Vagina (tissue), 2 donors: ENCODE measurements at regions not wholly inside any gene's neighbourhood (a gene's known extent, or its start where the extent isn't known, plus 50 kb on each side); places are given as distances from the start of the nearest gene placed in this dataset.

Source experiments
- DNase-seq, 2 donors: peaks; one replicate each; pipeline ENCODE4 v3.0.0-alpha.2; 2017; ENCODE audit errors: extremely low spot score in 2 of 2
- H3K27ac ChIP-seq: fragments of 200-600 bp; sonication (generic); one replicate; pipeline ENCODE4 v1.5.1; 2019
- H3K27me3 ChIP-seq: fragments of 200-600 bp; sonication (generic); one replicate; pipeline ENCODE4 v1.5.1; 2019
- H3K36me3 ChIP-seq, 2 donors: fragments of 200-600 bp; sonication (generic); one replicate each; pipeline ENCODE4 v1.5.1; 2017 to 2019
- H3K4me1 ChIP-seq: fragments of 200-600 bp; sonication (generic); one replicate; pipeline ENCODE4 v1.5.1; 2019
- H3K4me3 ChIP-seq, 2 donors: fragments of 200-600 bp; sonication (generic); 1 replicate in 1 of 2; 2 replicates in 1 of 2; pipeline ENCODE4 v1.5.1; 2016 to 2019
- H3K9me3 ChIP-seq: fragments of 200-600 bp; sonication (generic); one replicate; pipeline ENCODE4 v1.5.1; 2019
- POLR2A ChIP-seq, 2 donors: fragments of 450-650 bp; IDR thresholded peaks; one replicate each; pipeline ENCODE4 v1.6.1; 2017; ENCODE audit warnings: antibody characterized with exemption in 2 of 2, mild to moderate bottlenecking in 2 of 2, moderate library complexity in 2 of 2
- POLR2AphosphoS5 ChIP-seq, 2 donors: sonication (generic); formaldehyde crosslinking; IDR thresholded peaks; one replicate each; pipeline ENCODE4 v1.9.0; 2017; ENCODE audit warnings: antibody characterized with exemption in 2 of 2, mild to moderate bottlenecking in 2 of 2, low read depth in 1 of 2; ENCODE audit not compliant: insufficient read depth in 1 of 2
- intact Hi-C: fragments of 100-400 bp; cut with DNase I; formaldehyde crosslinking; loops from one replicate; pipeline ENCODE4 v1.15.1; 2023
- TF ChIP-seq, protein P1 (sequence below), 3 experiments: fragments of 450-650 bp in 2 of 3; fragments of 200-600 bp in 1 of 3; sonication (generic) in 1 of 3; IDR thresholded peaks; one replicate each; pipeline ENCODE4 v1.5.1; 2017 to 2019; ENCODE audit warnings: antibody characterized with exemption in 3 of 3, mild to moderate bottlenecking in 2 of 3, moderate library complexity in 2 of 3

DNA sequence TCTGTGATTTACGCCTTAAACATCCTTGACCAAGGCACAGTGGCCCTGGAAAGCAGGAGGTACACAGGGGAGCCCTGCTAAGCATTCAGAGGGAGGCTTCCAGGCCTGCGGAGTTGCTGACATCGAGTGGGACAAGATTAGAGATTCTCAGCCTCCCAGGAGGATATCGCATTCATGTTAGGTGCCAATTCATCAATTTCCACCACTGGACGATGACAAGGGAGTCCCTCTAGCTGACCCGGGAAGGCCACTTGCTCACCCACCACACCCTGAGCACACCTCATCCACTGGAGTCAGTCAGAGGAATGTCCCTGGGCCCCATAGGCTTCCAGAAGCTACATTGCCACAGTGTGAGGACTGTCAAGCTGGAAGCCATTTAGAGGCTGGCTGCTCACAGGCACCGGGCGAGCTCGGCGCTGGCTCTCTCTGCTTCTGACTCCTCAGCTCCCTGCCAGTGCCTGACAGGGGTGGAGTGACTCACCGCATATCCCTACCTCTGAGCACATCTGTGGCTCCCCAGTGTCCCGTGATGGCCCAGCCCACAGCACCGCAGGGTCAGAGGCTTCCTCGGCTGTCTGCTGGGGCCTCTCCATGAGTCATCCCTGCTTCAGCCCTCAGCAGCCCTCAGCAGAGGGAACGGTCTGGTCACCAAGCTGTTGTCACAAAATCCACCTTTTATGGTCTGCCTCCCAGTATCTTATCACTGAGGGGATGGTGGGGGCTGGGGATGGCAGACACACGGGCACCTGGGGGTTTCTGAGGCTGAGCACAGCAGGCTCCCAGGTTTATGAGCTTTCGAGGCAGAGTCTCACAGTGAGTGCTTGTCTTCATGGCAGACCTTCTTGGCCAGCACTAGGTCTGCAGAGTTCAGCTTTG lies 117.5 kb downstream of the ZNF608 start:
- no peak for DNase-seq
- Histone ChIP-seq H3K4me1 (peaks cover under 1% of the 10 kb centered on the region), H3K36me3 (no peaks in the 10 kb centered on the region), H3K4me3 (no peak overlapping the region), H3K27me3 (no peaks in the 10 kb centered on the region), H3K27ac (no peak overlapping the region), H3K9me3 (no peaks in the 10 kb centered on the region)
- intact Hi-C loops = no loop called here
- TF ChIP-seq POLR2A (IDR thresholded peaks at IDR 0.05) (no peak), POLR2AphosphoS5 (IDR thresholded peaks at IDR 0.05; ENCODE audit: insufficient read depth in 1 of 2, low read depth in 1 of 2) (peak in 1 of 2 donors; percentile 58)
- TF ChIP-seq, protein P1, sequence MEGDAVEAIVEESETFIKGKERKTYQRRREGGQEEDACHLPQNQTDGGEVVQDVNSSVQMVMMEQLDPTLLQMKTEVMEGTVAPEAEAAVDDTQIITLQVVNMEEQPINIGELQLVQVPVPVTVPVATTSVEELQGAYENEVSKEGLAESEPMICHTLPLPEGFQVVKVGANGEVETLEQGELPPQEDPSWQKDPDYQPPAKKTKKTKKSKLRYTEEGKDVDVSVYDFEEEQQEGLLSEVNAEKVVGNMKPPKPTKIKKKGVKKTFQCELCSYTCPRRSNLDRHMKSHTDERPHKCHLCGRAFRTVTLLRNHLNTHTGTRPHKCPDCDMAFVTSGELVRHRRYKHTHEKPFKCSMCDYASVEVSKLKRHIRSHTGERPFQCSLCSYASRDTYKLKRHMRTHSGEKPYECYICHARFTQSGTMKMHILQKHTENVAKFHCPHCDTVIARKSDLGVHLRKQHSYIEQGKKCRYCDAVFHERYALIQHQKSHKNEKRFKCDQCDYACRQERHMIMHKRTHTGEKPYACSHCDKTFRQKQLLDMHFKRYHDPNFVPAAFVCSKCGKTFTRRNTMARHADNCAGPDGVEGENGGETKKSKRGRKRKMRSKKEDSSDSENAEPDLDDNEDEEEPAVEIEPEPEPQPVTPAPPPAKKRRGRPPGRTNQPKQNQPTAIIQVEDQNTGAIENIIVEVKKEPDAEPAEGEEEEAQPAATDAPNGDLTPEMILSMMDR (IDR thresholded peaks at IDR 0.05) = no peak

DNA sequence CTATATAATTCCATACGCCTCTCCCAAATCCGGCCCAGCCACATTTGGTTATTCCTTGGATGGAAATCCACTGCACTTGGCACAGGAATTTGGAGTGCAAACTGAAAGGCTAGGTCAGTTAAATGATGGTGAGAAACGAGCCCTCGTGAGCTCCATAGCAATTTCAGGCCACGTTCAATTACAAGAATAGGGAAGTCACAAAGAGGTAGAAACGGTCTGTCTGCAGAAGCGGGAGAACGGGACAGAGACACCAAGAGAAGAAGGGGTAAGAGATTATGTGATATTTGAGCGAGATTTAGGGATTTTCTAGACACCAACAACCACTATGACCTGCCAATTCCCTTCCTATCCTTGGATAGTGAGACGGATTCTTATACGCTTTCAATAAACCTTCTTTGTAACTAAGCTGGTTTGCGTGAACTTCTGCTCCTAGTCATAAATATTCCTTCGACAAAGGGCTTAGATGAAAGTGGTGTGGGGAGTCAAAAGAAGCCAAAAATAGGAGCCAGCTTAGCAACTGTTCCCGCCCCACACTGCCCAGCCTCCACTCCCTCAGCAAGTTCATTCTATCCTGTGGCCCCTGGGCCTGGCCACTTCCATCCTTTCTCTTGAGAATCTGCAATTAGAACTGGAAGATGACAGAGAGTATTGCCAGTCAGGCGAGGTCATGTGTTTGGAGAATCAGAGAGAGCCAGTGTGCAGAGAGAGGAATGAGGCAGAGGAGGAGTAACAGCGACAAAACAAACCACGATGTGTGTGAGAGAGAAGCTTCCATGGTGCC lies 118.4 kb downstream of the ZNF608 start:
- H3K9me3 ChIP-seq = no peaks in the 10 kb centered on the region
- H3K27ac ChIP-seq = no peak overlapping the region
- no peaks in the 10 kb centered on the region for H3K4me1 ChIP-seq
- DNase-seq = no peak
- no peaks in the 10 kb centered on the region for H3K36me3 ChIP-seq
- no peaks in the 10 kb centered on the region for H3K27me3 ChIP-seq
- intact Hi-C loops = no loop called here
- H3K4me3 ChIP-seq = no peak overlapping the region
- no peak for TF ChIP-seq POLR2AphosphoS5 (IDR thresholded peaks at IDR 0.05; ENCODE audit: insufficient read depth in 1 of 2, low read depth in 1 of 2)
- TF ChIP-seq POLR2A (IDR thresholded peaks at IDR 0.05) = no peak
- TF ChIP-seq, protein P1 (IDR thresholded peaks at IDR 0.05) = no peak

DNA sequence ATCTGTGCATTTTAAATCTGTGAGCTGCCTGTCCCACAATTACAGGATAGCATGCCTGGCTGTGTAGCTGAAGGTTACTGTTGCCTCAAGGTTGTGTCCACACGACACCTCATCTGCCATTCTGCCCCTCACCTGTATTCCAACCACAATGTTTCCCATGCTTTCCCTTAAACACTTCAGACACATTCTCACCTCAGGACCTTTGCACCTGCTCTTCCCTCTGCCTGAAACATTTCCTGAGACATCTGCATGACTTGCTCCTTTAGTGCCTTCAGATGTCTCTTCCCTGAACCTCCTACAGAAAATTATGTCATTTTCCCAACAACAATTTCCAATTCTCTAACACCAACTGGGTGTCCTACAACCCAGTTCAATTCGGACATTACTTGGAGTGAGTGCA lies 120.4 kb downstream of the ZNF608 start:
- no peak for TF ChIP-seq POLR2A (IDR thresholded peaks at IDR 0.05)
- TF ChIP-seq, protein P1 (IDR thresholded peaks at IDR 0.05) = no peak
- TF ChIP-seq POLR2AphosphoS5 (IDR thresholded peaks at IDR 0.05; ENCODE audit: insufficient read depth in 1 of 2, low read depth in 1 of 2) = no peak
- Histone ChIP-seq H3K27ac (no peak overlapping the region), H3K36me3 (no peaks in the 10 kb centered on the region), H3K4me1 (no peaks in the 10 kb centered on the region), H3K4me3 (no peak overlapping the region), H3K27me3 (no peaks in the 10 kb centered on the region), H3K9me3 (no peaks in the 10 kb centered on the region)
- DNase-seq = no peak
- intact Hi-C loops = no loop called here

DNA sequence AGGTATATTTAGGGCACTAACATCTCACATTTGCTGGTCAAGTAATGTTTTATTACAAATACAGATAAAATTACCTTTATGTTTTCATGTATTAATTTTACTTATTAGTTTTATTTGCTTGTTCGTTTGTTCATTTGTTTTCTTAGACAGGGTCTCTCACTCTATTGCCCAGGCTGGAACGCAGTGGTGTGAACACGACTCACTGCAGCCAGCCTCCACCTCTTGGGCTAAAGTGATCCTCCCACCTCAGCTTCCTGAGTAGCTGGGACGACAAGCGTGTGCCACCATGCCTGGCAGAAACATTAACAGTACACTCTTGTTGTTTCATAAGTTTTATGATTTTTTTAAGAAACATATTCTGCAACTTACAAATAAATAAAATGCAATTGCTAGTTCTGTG lies 123.2 kb downstream of the ZNF608 start:
- DNase-seq = no peak
- intact Hi-C loops = no loop called here
- H3K9me3 ChIP-seq = no peaks in the 10 kb centered on the region
- no peak overlapping the region for H3K4me3 ChIP-seq
- no peaks in the 10 kb centered on the region for H3K36me3 ChIP-seq
- TF ChIP-seq, protein P1 (IDR thresholded peaks at IDR 0.05) = no peak
- TF ChIP-seq POLR2A (IDR thresholded peaks at IDR 0.05) = no peak
- TF ChIP-seq POLR2AphosphoS5 (IDR thresholded peaks at IDR 0.05; ENCODE audit: insufficient read depth in 1 of 2, low read depth in 1 of 2) = no peak
- H3K27ac ChIP-seq = no peak overlapping the region
- no peaks in the 10 kb centered on the region for H3K4me1 ChIP-seq
- no peaks in the 10 kb centered on the region for H3K27me3 ChIP-seq
